ENCODE measurements at regions not wholly inside any gene's neighbourhood (a gene's known extent, or its start where the extent isn't known, plus 50 kb on each side); places are given as distances from the start of the nearest gene placed in this dataset.

DNA sequence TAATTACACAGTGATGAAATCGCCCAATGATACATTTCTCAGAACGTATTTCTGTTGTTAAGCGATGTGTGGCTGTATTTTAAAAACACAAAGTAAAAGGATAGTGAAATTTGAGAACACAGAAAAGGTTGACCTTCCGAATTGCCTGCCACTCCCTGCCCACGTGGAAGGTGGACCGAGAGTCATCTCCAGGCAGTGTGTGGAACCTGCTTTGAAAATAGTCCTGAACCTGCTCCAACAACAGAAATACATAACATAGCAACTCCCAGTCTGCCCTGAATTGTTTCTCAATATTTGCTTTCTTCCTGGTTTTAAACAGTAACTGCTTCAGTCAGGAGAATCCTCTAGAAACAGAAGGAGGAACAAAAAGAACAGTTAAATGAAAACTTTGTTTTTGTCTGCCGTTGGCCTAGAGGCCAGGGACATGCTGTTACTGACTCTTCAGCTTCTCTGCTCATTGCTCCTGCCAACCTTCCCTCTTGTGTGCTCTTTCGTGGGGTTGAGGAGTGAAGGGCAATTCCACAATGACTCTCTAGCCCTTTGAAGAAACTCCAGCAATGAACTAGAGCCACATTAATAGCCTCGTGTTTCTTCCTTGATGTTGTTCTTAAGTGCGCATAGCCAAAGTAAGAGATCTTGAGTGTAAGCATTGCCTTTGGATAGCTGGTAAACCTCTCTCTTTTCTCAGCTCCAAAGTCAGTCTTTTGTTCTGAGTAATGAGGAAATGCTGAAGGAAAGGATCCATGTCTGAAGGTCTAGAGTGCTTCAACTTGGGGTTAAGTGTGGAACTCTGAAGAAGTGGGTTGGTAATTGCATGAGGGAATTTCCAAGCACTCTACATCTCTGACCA is 452.5 kb upstream of the CCL2 start:
- no peak for DNase-seq

DNA sequence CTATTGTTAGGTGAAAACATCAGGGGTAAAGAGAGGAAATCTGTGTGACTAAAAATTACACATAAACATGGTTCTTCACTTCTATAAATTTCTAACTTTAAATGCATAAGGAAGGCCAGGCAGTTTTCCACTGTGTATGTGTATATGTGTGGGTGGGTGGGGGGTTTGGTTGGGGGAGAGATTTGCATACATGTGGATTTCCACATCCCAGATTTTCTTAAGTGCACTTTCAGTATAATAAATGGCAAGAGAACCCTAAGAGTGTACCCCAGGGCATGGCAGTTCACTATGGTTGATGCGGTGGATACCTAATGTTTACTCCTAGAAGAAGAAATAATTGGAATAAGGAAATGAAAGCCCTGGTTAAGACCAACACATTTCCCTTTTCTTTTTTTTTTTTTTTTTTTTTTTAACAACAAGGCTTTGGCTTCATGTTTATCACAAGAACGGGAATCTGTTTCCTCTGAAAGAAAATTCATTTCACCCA is 451.8 kb upstream of the CCL2 start:
- DNase-seq, result no peak

DNA sequence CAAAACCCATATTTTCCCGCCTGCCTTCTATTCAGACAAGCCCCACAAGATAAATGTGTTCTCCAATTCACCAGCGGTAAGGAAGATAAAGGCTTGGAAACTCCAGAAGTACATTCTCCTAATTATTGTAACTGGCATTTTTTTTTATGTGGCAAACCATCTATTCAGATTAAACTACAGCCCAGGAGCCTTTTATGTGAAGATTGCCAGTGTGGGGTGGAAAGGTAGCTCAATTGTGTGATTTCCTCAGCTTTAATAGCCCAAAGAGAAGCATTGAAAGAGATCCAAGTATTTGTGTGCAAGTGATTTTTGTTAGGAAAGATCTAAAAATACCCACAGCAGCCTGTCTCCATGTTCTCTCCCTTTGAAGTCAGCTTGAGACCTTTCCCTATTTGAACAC is 451.4 kb upstream of the CCL2 start:
- no peak for DNase-seq

DNA sequence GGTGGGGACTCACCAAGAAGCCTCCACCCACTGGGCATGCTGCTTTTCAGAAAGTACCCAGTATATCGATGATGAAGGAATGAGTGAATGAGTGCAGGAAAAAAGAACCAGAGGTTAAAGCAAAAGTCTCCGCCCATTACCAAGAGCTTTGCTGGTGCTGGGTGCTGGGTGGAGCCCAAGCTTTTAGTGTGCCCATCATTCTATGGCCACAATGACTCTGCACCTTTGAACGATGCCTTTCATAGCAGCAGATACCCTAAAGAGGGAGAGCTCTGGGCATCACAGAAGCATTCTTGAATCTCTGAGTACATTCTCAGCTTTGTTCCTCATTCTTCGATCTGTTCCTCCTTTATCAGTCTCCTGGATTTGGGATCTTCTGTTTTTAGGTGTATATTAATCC is 450.7 kb upstream of the CCL2 start:
- DNase-seq, result no peak

DNA sequence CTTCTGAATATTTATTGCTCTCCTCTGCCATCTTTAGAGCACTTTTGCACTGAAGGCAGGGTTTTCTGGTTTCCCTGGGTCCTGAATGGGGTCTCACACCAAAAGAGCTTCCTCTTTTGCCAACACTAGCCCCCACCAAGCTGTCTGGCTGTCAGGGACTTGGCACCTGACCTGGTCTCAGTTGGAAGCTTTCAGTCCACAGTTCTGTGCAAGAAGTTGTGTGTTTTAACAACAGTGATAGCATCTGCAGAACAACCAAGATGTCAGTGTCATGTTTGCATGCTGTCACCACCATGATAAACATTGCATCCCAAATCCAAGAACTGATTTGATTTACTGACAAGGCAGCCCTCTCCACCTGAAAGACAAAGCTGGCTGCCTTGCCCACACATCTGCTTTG is 448.5 kb upstream of the CCL2 start:
- DNase-seq, result no peak

DNA sequence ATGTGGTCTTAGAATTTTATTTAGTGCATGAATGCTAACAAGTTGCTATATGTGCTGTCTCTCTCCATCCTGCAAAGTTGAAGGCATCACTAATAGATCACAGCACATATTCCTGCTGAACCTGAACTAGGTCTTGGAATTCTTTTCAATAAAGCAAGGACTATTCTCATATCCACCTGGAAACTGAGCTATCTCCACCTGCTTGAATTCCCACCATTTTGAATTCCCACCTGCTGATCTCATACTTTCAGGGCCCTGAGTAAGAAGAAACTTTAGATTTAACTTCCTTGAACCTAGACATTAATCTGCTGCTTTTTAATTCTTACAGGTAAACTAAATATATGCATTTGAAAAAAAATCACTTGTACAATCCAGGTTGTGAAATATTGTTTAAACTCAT is 445.3 kb upstream of the CCL2 start:
- DNase-seq, result no peak

DNA sequence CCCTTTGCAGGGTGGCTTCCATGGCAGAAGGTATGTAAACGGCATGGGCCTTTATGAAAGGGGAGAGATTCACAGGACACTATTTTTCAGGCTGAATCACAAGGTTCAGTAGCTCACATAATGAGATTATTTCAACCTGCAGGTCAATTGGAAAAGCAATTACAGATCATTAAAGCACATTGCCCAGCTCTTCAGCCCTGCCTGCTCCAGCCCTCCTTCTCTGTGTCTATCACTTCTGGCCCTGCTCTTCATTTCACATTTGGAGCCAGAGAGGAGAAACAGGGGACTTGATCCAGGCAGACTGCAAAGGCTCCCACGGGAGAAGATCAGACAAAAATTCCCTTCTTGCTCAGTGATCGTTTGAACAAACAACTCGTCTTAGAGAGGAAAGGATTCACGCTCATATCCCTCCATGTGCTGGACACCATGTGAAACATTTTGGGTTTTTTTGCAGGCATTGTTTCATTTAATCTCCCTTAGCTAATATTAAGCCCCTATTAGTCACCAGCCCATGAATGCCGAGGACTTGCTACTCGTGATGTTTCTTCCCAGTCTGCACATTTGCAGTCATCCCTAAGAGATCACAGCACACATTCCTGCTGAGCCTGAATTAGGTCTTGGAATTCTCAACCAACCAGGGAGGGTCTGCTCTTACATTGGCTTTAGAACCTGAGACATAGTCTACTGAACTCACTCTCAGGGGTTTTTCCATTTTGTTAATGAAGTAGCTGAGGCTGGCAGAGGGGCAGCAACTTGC is 443.9 kb upstream of the CCL2 start:
- no peak for DNase-seq

DNA sequence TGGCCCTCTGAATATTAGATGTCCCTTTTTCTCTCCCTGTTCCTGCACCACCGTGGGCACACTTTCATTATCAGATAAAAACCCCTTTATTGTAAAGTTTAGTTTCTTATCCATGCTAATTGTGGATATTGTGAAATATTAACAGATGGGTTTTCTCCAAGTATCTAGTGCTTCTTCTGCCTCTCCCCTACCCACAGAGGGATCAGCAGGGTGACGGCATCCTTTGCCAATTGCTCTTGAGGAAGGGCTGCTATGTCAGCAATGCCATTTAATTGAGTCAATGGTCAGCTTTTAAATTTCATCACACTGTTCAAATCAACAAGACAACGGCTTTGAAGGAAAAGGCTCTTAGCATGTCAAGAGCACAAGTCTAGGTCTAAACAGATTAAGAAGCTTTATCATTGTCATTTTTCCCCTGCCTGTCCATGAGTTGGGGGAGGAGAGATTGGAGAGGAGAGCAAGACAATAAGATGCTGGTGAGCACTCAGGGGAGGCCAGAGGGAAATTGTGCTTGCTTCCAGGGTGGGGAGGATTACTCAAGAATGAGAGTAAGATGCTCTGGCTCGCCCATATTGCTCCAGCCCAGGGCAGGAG is 443.0 kb upstream of the CCL2 start:
- DNase-seq, result no peak

DNA sequence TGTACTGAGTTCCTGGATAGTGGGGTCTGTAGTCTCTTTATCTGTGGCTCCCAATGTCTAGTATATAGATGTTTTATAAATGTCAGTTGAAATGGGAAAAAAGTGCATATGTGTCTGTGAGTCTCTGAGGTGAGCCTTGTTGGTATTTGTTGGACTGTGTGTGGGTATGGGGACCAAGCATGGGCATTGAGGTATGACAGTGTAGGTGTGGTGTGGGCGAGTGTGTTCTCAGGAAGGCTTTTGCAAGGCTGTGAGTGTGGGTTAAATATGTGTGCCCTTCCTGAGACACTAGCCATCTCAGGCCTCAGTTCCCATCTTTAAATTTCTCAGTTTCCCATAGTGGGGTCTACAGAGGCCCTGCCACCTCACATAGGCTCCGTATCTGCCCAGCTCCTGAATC is 440.2 kb upstream of the CCL2 start:
- no peak for DNase-seq

DNA sequence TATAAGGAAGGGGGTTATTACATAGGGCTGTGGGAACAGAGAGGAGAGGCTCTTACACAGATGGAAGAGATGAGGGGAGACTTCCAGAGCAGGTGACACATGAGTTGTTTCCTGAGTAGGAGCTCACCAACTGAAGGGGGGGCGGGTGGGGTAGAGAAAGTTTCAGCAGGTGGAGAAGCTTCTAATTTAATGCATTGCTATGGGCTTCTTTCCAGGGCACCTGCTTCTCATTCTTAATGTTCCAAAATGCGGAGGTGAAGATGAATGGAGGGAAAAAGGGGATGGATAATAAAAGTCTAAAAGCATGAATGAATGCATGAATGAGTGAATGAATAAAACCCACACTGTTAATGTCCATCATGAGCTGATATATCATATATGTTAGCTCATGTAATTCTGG is 439.0 kb upstream of the CCL2 start:
- DNase-seq, result no peak

DNA sequence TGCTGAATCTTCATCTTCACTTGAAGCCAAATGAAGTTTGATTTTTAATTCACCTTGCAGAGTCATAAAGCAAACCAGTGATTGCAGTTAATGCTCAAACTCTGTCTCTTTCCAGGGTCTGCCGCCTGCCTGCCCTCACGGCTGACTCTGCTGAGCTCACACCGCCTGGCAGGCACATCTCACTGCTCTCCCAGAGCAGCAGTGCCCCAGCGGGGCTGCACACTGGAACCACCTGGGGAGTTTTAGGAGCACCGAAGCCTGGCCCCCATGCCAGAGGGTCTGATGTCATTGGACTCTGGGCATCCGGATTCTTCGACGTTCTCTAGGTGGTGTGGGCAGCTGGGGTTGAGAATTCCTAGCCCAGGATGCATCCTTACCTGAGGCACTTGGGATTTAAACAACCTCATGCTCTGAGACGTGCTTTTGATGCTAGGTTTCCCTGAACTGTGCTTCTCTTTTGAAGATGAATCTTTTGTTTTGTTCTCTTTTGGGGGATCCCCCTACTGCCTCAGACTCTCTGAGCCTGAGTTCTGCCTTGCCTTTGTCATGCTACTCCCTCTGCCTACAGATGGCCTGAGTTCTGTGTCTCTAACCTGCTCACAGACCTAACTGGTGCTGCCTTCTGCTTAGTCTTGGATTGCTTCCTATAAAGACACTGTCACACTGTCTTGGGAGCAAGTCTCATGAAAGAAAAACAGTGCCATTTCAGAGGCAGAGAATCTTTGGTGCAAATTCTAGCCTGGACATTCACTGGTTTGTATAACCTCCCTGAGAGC is 438.1 kb upstream of the CCL2 start:
- DNase-seq, result no peak

DNA sequence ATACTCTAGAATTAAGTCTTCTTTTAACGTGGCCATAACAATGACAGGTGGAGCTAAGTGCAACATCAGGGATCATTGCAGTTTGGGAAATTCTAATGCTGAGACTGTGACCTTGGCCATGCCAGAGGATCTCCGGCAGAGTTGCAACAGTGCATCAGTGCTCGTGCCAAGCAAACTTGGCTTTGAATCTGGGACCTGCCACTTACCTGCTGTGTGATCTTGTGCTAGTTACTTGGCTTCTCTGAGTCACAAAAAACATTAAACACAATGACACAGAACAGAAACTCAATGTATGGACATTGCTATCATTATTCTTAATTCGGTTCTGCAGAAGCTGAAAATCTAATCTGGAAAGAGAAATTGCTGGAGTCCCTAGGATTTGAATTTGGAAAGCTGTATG is 435.5 kb upstream of the CCL2 start:
- no peak for DNase-seq

DNA sequence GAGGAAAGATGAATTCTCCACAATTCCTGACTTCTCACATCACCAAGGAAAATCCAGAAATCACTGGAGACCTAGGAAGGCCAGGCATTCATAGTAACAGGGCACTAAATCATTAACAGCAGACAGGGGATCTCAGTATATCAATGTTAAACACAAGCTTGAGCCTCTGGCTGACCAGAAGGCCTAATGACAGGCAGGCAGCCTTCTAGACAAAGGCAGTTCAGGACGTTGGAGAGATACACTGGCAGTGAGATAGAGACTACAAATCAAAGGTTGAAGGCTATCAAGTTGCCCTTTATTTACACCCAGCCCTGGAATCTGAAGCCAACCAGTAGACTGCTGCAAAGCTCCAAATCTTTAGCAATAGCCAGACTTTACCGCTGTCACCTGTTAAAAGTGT is 422.8 kb upstream of the CCL2 start:
- DNase-seq, result no peak

DNA sequence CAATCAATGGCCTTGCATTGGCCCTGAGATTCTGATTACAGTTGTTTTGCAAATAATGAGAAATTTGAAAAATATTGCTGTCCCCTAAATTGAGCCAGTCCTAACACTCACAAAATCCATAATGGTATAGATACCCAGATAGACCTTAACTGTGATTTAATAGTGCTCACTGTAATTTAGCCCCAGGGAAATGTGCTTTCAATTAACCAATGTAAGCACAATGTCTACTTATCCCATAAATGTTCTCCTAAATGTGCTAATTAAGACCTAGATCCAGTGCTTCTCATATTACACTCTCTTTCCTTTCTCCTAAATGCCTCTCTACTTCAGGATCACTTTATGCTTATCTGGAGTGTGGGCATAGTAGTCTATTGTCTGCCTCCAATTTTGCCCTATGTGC is 417.8 kb upstream of the CCL2 start:
- DNase-seq, result no peak

DNA sequence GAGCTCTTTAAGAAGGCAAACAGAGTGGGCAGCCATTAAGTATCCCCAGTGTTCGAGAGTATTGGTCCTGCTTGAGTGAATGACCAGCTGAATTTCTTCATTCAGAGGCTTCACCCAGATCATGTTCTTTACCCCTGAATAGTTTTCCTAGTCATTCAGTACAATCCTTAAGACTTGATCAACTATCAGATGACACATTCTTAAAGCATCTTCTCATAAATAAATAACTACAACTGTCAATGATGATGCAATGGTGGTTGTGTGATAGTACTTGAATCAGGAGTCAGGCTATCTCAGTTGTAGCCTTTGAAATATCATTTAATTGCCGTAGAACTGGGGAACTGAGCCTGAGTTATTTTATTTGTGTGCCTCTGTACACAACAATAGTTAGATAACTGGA is 416.8 kb upstream of the CCL2 start:
- no peak for DNase-seq

DNA sequence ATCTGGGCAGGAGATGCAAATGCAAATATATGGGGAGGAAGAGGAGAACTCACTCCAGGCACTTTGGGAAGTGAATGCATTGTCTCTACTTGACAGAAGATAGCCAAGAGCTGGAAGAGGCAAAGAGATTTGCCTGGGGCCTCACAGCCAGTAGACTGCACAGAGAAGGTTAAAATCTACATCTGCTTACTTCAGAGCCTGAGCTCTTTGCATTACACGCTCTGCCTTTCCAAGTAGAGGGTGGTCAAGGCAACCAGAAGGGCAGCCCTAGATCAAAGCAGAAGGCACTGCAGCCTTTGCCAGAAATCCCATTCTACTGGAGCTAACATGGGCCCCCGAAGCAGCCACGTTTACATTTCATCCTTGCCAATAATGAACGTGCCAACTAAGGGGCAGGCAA is 407.2 kb upstream of the CCL2 start:
- no peak for DNase-seq

DNA sequence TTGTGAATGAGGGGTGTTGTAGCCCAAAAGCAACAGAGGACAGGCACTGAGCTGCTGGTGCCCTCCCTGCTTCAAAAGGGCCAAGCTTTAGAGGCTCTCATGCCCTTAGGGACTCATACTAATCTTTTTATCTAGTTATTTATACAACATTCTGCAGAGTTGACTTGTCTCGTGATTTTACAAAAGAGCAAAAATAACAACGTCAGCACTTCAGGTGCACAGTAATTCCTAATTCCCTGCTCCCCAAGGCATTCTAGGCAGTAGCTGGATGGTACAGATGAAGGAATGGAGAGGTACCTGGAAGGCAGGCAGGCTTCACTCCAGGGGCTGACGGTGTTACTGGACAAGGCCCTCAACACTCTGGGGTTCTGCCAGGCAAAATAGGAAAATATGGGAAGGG is 406.7 kb upstream of the CCL2 start:
- no peak for DNase-seq

DNA sequence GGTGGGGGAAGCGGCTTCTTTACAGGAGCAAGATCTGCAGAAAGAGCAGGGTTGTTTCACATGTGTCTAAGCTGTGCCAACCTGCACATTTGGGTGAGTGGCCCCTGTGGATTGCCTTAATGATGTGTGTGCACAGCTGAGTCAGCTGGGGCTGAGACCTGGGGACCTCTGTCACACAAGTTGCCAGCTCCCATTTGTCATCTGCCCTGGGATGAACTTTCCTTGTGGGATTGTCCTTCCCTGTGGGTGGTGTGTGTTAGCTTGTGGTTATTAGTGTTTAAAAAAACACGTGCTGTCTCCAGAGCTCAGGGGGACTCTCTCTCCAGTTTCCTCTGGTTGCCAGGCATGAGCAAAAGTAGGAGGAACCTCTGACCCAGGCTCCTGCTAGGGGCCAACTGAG is 400.5 kb upstream of the CCL2 start:
- DNase-seq, result no peak

DNA sequence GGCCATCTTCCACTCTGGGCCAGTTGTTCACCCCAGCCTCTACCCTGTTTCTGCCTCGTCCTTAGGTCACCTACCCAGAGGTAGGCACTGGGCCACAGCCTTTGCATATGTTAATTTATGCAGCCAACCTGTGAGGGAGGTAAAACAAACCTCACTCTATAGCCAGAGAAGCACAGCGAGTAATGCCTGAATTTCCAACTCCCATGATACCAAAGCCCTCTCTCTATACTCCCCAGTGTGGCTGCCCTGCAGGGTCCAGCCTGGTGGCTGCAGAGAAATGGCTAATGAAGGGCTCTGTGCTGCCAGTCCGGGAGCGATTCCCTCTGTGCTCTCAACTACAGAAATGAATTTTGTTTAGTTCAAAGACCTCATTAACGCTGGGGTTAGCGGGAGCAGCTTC is 397.0 kb upstream of the CCL2 start:
- no peak for DNase-seq

DNA sequence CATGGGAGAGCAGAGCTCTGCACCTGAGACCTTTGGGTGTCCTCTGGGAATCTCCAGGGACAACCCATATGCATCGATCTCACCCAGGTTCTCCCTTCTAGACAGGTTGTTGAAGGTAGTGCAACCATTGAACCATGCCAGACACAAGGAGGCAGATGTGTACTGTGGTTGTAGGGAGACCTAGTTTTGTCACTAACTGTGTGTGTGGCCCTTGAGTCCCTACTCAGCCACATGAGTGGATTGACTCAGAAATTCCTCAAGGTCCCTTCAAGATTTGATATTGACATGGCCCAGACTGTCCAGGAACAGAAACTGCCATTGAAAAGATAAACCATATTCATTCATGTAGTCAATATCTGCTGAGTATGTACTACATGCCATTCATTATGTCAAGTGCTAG is 396.4 kb upstream of the CCL2 start:
- DNase-seq, result no peak

DNA sequence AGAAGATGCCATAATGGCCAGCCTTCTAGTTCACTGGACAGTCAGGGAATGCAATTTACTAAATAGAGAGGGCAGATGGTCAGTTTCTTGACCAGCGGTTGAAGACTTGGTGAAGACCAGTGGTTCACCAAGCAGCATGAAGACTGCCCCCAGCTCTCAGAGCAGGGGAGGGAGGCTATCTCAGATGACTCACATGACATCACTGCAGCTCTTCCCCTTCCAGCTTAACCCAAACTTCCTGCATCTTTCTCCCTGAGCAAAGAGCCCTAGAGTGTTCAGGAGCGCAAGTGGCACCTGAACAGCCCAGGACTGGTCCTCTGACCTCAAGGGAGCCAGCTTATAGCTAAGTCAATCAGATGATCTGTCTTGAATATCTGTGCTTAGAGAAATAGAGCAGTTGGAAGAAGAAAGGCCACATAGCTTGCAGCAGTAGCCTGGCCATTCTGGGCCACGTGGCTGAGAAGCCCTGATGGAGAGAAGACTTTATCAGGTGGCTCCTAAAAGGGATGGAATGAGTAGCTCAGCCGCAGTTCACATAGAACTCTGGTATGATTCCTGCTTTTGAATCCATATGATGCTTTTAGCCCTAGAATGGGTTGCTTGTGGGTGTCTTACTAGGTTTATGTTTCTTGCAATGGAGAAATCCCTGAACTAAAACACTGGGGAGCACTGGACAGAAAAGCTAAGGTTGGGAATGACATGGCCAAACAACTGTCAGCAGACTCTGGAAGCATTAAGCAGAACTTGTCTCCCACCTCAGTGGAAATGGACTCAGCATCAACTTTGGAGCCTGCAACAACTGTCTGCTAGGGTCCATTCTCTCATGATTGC is 392.1 kb upstream of the CCL2 start:
- no peak for DNase-seq

DNA sequence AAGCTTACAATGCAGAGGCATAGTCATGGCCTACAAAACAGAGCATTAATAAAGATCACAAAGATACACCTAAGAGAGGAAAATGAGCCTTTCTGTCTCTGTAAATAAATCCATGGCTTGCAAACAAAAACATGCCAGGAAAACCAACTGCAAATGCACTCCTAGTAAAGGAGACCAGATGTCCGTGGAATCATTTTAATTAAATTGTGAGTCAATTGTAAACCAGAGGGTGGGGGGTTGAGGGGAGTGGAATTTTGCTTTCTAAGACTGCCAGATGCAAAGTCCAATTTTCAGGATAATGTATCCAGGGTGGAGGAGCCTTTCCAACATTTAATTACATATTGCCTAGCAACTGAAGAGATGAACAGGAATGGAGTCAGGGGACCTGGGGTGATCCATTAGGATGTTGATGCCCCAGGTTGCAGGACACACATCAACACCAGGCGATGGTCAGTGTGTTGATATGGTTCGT is 390.3 kb upstream of the CCL2 start:
- DNase-seq, result no peak

Data from HCEC 1CT (cell line).